ENCODE measurements at regions not wholly inside any gene's neighbourhood (a gene's known extent, or its start where the extent isn't known, plus 50 kb on each side); places are given as distances from the start of the nearest gene placed in this dataset.

GRCh38 chr7:27359181-27360125 is 116.9 kb downstream of the EVX1 start:
- DNase-seq (no peak), ATAC-seq (ENCODE audit: low read depth) (no peak)
- Mint-ChIP-seq H3K27ac (no peak overlapping the region), H3K4me1 (no peaks in the 10 kb centered on the region), H3K36me3 (ENCODE audit: low read depth) (no peaks in the 10 kb centered on the region), H3K27me3 (peaks cover 8% of the 10 kb centered on the region), H3K4me3 (no peak overlapping the region), H3K9me3 (no peaks in the 10 kb centered on the region)
- POLR2A ChIA-PET = no interaction called here
- TF ChIP-seq CTCF (IDR thresholded peaks at IDR 0.05) = no peak
- intact Hi-C loops (cut with micrococcal nuclease) = no loop called here
- CTCF ChIA-PET = no interaction called here

- no peak for ATAC-seq (ENCODE audit: low read depth)
- CTCF ChIA-PET = no interaction called here
- POLR2A ChIA-PET = no interaction called here
- no peak for DNase-seq
- Mint-ChIP-seq H3K36me3 (ENCODE audit: low read depth) (no peaks in the 10 kb centered on the region), H3K27me3 (peaks cover 8% of the 10 kb centered on the region), H3K4me1 (no peaks in the 10 kb centered on the region), H3K4me3 (no peak overlapping the region), H3K27ac (no peak overlapping the region), H3K9me3 (no peaks in the 10 kb centered on the region)
- intact Hi-C loops (cut with micrococcal nuclease) = no loop called here
- no peak for TF ChIP-seq CTCF (IDR thresholded peaks at IDR 0.05)
Measured at GRCh38 chr7:27361522-27361921, 118.9 kb downstream of the EVX1 start.

GRCh38 chr7:27362026-27362425 is 119.4 kb downstream of the EVX1 start:
- no peaks in the 10 kb centered on the region for H3K4me1 Mint-ChIP-seq
- H3K27ac Mint-ChIP-seq = no peak overlapping the region
- intact Hi-C loops (cut with micrococcal nuclease) = no loop called here
- DNase-seq = no peak
- no peaks in the 10 kb centered on the region for H3K36me3 Mint-ChIP-seq (ENCODE audit: low read depth)
- ChIA-PET CTCF (no interaction called here), POLR2A (no interaction called here)
- no peak for TF ChIP-seq CTCF (IDR thresholded peaks at IDR 0.05)
- H3K9me3 Mint-ChIP-seq = no peaks in the 10 kb centered on the region
- peaks cover 7% of the 10 kb centered on the region for H3K27me3 Mint-ChIP-seq
- no peak for ATAC-seq (ENCODE audit: low read depth)
- H3K4me3 Mint-ChIP-seq = no peak overlapping the region

GRCh38 chr7:27364344-27364758 is 121.7 kb downstream of the EVX1 start:
- H3K36me3 Mint-ChIP-seq (ENCODE audit: low read depth) = no peaks in the 10 kb centered on the region
- no peak overlapping the region for H3K27ac Mint-ChIP-seq
- TF ChIP-seq CTCF (IDR thresholded peaks at IDR 0.05) = no peak
- intact Hi-C loops (cut with micrococcal nuclease) = no loop called here
- no peaks in the 10 kb centered on the region for H3K4me1 Mint-ChIP-seq
- DNase-seq (no peak), ATAC-seq (ENCODE audit: low read depth) (no peak)
- H3K4me3 Mint-ChIP-seq = no peak overlapping the region
- H3K9me3 Mint-ChIP-seq = no peaks in the 10 kb centered on the region
- CTCF ChIA-PET = no interaction called here
- POLR2A ChIA-PET = no interaction called here
- H3K27me3 Mint-ChIP-seq = no peaks in the 10 kb centered on the region

- intact Hi-C loops (cut with micrococcal nuclease) = no loop called here
- no peaks in the 10 kb centered on the region for H3K27me3 Mint-ChIP-seq
- no peak overlapping the region for H3K27ac Mint-ChIP-seq
- H3K9me3 Mint-ChIP-seq = no peaks in the 10 kb centered on the region
- no peaks in the 10 kb centered on the region for H3K4me1 Mint-ChIP-seq
- H3K4me3 Mint-ChIP-seq = no peak overlapping the region
- ChIA-PET POLR2A (no interaction called here), CTCF (no interaction called here)
- ATAC-seq (ENCODE audit: low read depth) (no peak), DNase-seq (no peak)
- TF ChIP-seq CTCF (IDR thresholded peaks at IDR 0.05) = no peak
- no peaks in the 10 kb centered on the region for H3K36me3 Mint-ChIP-seq (ENCODE audit: low read depth)
Measured at GRCh38 chr7:27367179-27367932, 124.8 kb downstream of the EVX1 start.
